PC-3 (cell line): ENCODE measurements at regions not wholly inside any gene's neighbourhood (a gene's known extent, or its start where the extent isn't known, plus 50 kb on each side); places are given as distances from the start of the nearest gene placed in this dataset.
"Not testable (repeated sequence)": the region's sequence is repeated elsewhere in the genome, so short reads cannot be mapped to it uniquely, and the experiment has no call there.

ENCODE experiments used
- ATAC-seq: fragments of 200-7000 bp; cut with Tn5 transposase; 2 replicates; pipeline ENCODE4 v1.9.1; 2020; ENCODE audit warnings: mild to moderate bottlenecking, moderate library complexity
- BruUV-seq: library from RNA; stranded (reverse); fragments of 400-500 nt; replicated peaks from 2 replicates; lab custom pipeline; 2021; lab: Mats Ljungman, UMichigan
- CTCF ChIA-PET: fragments of 300-600 bp; sonication (Branson Sonifier 250); formaldehyde crosslinking; loops from one replicate; lab custom pipeline; 2022; ENCODE audit warnings: antibody characterized with exemption; lab: Charles Lee
- POLR2A ChIA-PET: fragments of 300-600 bp; sonication (Branson Sonifier 250); formaldehyde crosslinking; loops from one replicate; lab custom pipeline; 2022; ENCODE audit warnings: antibody characterized with exemption; ENCODE audit not compliant: unreplicated experiment; lab: Charles Lee
- DNase-seq: peaks from one replicate; pipeline ENCODE4 v3.0.0-alpha.2; 2015
- H2AFZ ChIP-seq: fragments of 300-600 bp; sonication (generic); 2 replicates; pipeline ENCODE4 v1.6.0; 2016; ENCODE audit warnings: antibody characterized with exemption, low read length
- H3F3A ChIP-seq: fragments of 300-600 bp; sonication (generic); one replicate; pipeline ENCODE4 v1.6.0; 2017; ENCODE audit warnings: antibody characterized with exemption, low read length, control low read depth, mild to moderate bottlenecking; ENCODE audit not compliant: unreplicated experiment
- H3K27ac ChIP-seq: fragments of 300-600 bp; sonication (generic); 2 replicates; pipeline ENCODE4 v1.5.1; 2016; ENCODE audit warnings: mild to moderate bottlenecking, low read length
- H3K27me3 ChIP-seq: fragments of 300-600 bp; sonication (generic); 2 replicates; pipeline ENCODE4 v1.6.1; 2016; ENCODE audit warnings: low read length, mixed read lengths
- H3K36me3 ChIP-seq: fragments of 300-600 bp; sonication (generic); 2 replicates; pipeline ENCODE4 v1.6.1; 2016; ENCODE audit warnings: low read depth, mixed run types, low read length, mixed read lengths
- H3K4me1 ChIP-seq: fragments of 300-600 bp; sonication (generic); 2 replicates; pipeline ENCODE4 v1.5.1; 2016; ENCODE audit warnings: low read length; ENCODE audit not compliant: insufficient read depth
- H3K4me2 ChIP-seq: fragments of 300-600 bp; sonication (generic); 2 replicates; pipeline ENCODE4 v1.6.0; 2016; ENCODE audit warnings: low read length
- H3K4me3 ChIP-seq: fragments of 300-600 bp; sonication (generic); 2 replicates; pipeline ENCODE4 v1.5.1; 2016; ENCODE audit warnings: mild to moderate bottlenecking, low read length, mixed read lengths
- H3K79me2 ChIP-seq: fragments of 300-600 bp; sonication (generic); 2 replicates; pipeline ENCODE4 v1.6.1; 2017; ENCODE audit warnings: low read length, mixed read lengths
- H3K9ac ChIP-seq: fragments of 300-600 bp; sonication (generic); 2 replicates; pipeline ENCODE4 v1.6.0; 2016; ENCODE audit warnings: mild to moderate bottlenecking, low read length
- H3K9me2 ChIP-seq: fragments of 300-600 bp; sonication (generic); replicated peaks from 2 replicates; pipeline ENCODE4 v1.6.1; 2016; ENCODE audit warnings: mixed run types, low read length, mixed read lengths
- H3K9me3 ChIP-seq: fragments of 300-600 bp; sonication (generic); 2 replicates; pipeline ENCODE4 v1.6.1; 2016; ENCODE audit warnings: low read length, mixed read lengths
- H4K20me1 ChIP-seq: fragments of 300-600 bp; sonication (generic); 2 replicates; pipeline ENCODE4 v1.6.1; 2016; ENCODE audit warnings: low read length, mixed read lengths
- EZH2 ChIP-seq: fragments of 300-600 bp; sonication (generic); IDR thresholded peaks from one replicate; pipeline ENCODE4 v1.6.1; 2017; ENCODE audit warnings: antibody characterized with exemption, mild to moderate bottlenecking, low read length; ENCODE audit not compliant: unreplicated experiment
- EZH2phosphoT487 ChIP-seq: fragments of 300-600 bp; sonication (generic); IDR thresholded peaks from 2 replicates; pipeline ENCODE4 v1.6.1; 2018; ENCODE audit warnings: mild to moderate bottlenecking, antibody characterized with exemption, low read length, borderline replicate concordance
- intact Hi-C: fragments of 100-400 bp; cut with micrococcal nuclease; formaldehyde crosslinking; loops from 2 replicates; pipeline ENCODE4 v1.9.0; 2023
- TF ChIP-seq, protein P1 (sequence below): fragments of 300-600 bp; sonication (generic); conservative IDR thresholded peaks from 2 replicates; pipeline ENCODE4 v1.5.1; 2017; ENCODE audit warnings: antibody characterized with exemption, low read depth, mild to moderate bottlenecking, low read length

DNA sequence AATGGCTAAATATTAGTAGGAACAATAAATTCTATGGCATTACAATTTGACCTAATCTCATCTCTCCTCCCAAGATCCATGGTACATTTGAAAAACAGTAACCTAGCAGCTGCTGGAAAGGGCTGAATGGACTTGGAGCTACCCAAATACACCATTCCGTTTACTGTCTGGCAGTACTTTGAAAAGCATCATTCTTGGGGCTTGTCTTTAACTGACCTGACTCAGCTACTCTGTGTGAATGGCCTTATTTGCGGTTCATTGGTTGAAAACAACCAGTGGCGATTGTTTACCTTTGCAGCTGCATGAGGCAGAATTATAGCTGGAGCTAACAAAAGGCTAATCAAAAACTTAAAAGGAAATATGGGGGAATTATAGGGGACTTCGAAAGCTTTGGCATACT, 311.2 kb upstream of the MCTP2 start:
- Histone ChIP-seq H3K9me3 (peaks cover 5% of the 10 kb centered on the region; the same call in 1 of the 2 replicates), H3K4me2 (no peak overlapping the region), H3K27ac (no peak overlapping the region), H3F3A (no peaks in the 10 kb centered on the region), H4K20me1 (no peaks in the 10 kb centered on the region), H3K9ac (no peak overlapping the region), H3K4me1 (no peaks in the 10 kb centered on the region), H3K9me2 (no peaks in the 10 kb centered on the region), H3K79me2 (no peaks in the 10 kb centered on the region), H2AFZ (no peak overlapping the region), H3K27me3 (peaks cover 19% of the 10 kb centered on the region), H3K4me3 (no peak overlapping the region), H3K36me3 (no peaks in the 10 kb centered on the region)
- POLR2A ChIA-PET = no interaction called here
- no TSS peak for BruUV-seq
- no peak for ATAC-seq
- intact Hi-C loops = no loop called here
- TF ChIP-seq, protein P1, sequence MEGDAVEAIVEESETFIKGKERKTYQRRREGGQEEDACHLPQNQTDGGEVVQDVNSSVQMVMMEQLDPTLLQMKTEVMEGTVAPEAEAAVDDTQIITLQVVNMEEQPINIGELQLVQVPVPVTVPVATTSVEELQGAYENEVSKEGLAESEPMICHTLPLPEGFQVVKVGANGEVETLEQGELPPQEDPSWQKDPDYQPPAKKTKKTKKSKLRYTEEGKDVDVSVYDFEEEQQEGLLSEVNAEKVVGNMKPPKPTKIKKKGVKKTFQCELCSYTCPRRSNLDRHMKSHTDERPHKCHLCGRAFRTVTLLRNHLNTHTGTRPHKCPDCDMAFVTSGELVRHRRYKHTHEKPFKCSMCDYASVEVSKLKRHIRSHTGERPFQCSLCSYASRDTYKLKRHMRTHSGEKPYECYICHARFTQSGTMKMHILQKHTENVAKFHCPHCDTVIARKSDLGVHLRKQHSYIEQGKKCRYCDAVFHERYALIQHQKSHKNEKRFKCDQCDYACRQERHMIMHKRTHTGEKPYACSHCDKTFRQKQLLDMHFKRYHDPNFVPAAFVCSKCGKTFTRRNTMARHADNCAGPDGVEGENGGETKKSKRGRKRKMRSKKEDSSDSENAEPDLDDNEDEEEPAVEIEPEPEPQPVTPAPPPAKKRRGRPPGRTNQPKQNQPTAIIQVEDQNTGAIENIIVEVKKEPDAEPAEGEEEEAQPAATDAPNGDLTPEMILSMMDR = no peak
- TF ChIP-seq EZH2phosphoT487 (no peak), EZH2 (no peak)
- CTCF ChIA-PET = no interaction called here
- DNase-seq = no peak

DNA sequence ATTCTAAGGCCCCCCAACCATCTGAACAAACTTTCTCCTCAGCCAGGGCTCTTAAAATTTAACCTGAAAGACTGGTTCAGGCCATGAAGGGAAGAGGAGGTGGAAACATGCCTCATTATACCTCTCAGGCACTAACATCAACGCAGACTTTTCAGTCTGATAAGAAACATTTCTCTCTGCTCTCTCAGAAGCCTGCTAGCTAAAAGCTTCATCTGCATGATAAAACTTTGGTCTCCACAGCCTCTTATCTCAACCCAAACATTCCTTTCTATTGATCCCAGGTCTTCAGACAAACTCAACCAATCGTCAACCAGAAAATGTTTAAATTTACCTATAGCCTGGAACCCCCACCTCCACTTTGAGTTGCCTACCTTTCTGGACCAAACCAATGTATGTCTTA, 312.6 kb upstream of the MCTP2 start:
- H3K4me3 ChIP-seq, H3K27ac ChIP-seq, CTCF ChIA-PET, H4K20me1 ChIP-seq, H3K4me2 ChIP-seq, BruUV-seq, H3K36me3 ChIP-seq, intact Hi-C loops, ATAC-seq, POLR2A ChIA-PET, H3K4me1 ChIP-seq, DNase-seq, H3F3A ChIP-seq, H3K9me2 ChIP-seq, H3K9me3 ChIP-seq, H3K79me2 ChIP-seq, H2AFZ ChIP-seq, H3K9ac ChIP-seq: not testable (repeated sequence)
- H3K27me3 ChIP-seq = peaks cover 19% of the 10 kb centered on the region

DNA sequence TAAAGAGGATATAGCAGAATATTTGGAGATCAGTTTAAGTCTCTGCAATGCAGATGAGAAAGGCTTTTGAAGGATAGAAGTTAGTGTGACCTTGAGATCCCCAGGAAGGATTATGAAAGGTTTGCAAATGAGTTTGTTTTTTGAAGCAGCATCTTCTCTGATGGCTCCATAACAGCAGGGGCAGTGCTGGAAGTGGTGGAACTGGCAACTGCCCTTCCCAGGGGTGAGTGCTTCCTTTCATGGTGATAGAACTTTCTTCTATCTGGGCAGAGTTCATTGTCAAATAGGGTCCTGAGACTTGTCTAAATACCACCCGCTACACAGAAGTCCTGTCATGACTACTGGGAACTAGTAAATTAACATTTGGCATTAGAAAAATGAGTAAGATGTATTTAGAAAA, 314.2 kb upstream of the MCTP2 start:
- Histone ChIP-seq H4K20me1 (no peaks in the 10 kb centered on the region), H3K4me1 (no peaks in the 10 kb centered on the region), H3K9me2 (no peaks in the 10 kb centered on the region), H3K36me3 (no peaks in the 10 kb centered on the region), H3K27ac (no peak overlapping the region), H3K9ac (no peak overlapping the region), H3K4me3 (no peak overlapping the region), H3K9me3 (no peaks in the 10 kb centered on the region), H3K4me2 (no peak overlapping the region), H2AFZ (no peak overlapping the region), H3F3A (no peaks in the 10 kb centered on the region), H3K27me3 (peaks cover 16% of the 10 kb centered on the region), H3K79me2 (no peaks in the 10 kb centered on the region)
- ATAC-seq = no peak
- TF ChIP-seq EZH2 (no peak), EZH2phosphoT487 (no peak)
- TF ChIP-seq, protein P1 = no peak
- ChIA-PET CTCF (no interaction called here), POLR2A (no interaction called here)
- intact Hi-C loops = no loop called here
- DNase-seq = no peak
- BruUV-seq = no TSS peak
